Epithelial cell of proximal tubule (primary cell): ENCODE measurements at regions not wholly inside any gene's neighbourhood (a gene's known extent, or its start where the extent isn't known, plus 50 kb on each side); places are given as distances from the start of the nearest gene placed in this dataset.

Source experiments
- DNase-seq: peaks from one replicate; pipeline ENCODE4 v3.0.0-alpha.2; 2011; ENCODE audit warnings: low read depth
- H3K4me3 ChIP-seq: 2 replicates; pipeline ENCODE4 v1.5.1; 2011; ENCODE audit warnings: low read depth, mild to moderate bottlenecking, low read length
- TF ChIP-seq, protein P1 (sequence below): conservative IDR thresholded peaks from 2 replicates; pipeline ENCODE4 v1.5.1; 2012; ENCODE audit warnings: low read depth, mild to moderate bottlenecking, low read length

DNA sequence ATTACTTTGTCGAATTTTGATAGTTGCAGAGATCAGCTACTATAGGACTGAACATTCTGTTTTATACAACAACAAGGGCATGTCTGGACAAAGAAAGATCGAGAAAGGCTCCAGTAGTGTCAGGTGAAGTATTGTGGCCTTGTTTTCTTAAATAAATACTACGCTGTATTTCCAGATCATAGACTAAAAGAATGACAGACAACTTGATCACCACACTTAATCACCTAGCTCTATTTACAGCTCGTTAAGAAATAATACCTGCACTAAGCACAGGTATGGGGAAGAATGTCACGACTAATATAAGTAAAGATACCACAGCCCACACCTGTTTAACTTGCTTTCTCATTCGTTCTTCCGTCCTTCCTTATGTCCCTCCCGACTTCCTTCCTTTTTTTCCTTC is 269.2 kb downstream of the HGF start:
- DNase-seq, result no peak
- TF ChIP-seq, protein P1, sequence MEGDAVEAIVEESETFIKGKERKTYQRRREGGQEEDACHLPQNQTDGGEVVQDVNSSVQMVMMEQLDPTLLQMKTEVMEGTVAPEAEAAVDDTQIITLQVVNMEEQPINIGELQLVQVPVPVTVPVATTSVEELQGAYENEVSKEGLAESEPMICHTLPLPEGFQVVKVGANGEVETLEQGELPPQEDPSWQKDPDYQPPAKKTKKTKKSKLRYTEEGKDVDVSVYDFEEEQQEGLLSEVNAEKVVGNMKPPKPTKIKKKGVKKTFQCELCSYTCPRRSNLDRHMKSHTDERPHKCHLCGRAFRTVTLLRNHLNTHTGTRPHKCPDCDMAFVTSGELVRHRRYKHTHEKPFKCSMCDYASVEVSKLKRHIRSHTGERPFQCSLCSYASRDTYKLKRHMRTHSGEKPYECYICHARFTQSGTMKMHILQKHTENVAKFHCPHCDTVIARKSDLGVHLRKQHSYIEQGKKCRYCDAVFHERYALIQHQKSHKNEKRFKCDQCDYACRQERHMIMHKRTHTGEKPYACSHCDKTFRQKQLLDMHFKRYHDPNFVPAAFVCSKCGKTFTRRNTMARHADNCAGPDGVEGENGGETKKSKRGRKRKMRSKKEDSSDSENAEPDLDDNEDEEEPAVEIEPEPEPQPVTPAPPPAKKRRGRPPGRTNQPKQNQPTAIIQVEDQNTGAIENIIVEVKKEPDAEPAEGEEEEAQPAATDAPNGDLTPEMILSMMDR, result no peak
- no peak overlapping the region for H3K4me3 ChIP-seq

DNA sequence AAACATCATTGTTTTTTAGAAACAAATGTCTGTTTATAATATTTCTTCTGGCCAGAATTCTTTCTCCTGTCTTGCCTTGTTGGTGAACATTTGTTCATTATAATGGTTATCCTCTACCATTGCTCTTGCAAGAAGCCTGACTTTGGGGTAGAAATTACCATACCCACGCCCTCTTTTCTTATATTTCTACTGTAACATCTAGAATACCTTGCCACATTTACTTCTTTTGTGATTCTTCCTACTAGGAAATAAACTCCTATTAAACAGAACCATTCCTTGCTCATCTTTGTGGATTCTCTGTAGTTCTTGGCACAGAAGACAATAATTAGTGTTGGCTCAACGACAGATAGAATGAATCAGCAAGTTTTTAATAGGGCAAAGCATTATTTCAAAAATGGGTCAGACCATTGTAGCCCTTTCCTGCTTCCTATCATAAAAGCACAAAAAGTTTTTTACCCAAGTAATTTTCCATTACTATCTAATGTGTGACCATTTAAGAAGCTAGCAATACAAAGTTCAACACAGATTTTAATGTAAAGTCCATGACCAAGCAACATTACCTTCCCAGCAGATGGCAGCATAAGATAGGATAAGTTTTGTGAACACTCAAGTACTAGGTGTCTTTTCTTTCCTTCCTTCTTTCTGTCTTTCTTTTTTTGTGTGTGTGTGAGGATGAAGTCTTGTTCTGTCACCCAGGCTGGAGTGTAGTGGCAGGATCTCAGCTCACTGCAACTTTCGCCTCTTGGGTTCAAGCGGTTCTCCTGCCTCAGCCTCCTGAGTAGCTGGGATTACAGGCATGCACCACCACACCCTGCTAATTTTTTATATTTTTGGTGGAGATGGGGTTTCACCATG is 270.4 kb downstream of the HGF start:
- H3K4me3 ChIP-seq, result no peak overlapping the region
- TF ChIP-seq, protein P1, result peak; percentile 66
- DNase-seq, result peak; percentile 72

- TF ChIP-seq, protein P1, result no peak
- no peak for DNase-seq
- no peak overlapping the region for H3K4me3 ChIP-seq
These were observed 271.7 kb downstream of the HGF start for GRCh38 chr7:81498176-81498575.

DNA sequence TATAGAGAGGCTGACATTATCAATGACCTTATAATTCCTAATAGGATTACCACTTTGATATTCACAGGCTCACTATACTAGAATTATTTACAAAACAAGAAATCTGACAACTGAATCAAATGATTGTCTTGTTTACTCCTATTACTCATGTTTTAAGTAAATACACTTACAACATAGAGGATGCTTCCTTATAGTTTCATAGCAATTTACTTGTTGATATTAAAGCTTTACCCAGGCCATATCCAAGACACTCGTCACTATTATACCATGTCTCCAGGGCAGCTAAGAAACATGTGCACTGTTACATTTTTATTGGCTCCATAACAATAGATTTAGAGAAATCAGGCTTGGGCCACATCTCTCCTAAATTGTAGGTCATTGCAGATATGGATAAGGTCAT is 276.9 kb downstream of the HGF start:
- TF ChIP-seq, protein P1, result no peak
- no peak overlapping the region for H3K4me3 ChIP-seq
- no peak for DNase-seq

- DNase-seq, result no peak
- H3K4me3 ChIP-seq, result no peak overlapping the region
- TF ChIP-seq, protein P1, result no peak
These were observed 277.6 kb downstream of the HGF start for GRCh38 chr7:81492240-81492639.

GRCh38 chr7:81491573-81491972 is 278.3 kb downstream of the HGF start:
- TF ChIP-seq, protein P1, result no peak
- DNase-seq, result no peak
- H3K4me3 ChIP-seq, result no peak overlapping the region

- DNase-seq, result no peak
- TF ChIP-seq, protein P1, result no peak
- no peak overlapping the region for H3K4me3 ChIP-seq
These were observed 281.6 kb downstream of the HGF start for GRCh38 chr7:81488210-81488609.
